HG03469 (cell line): ENCODE measurements at regions not wholly inside any gene's neighbourhood (a gene's known extent, or its start where the extent isn't known, plus 50 kb on each side); places are given as distances from the start of the nearest gene placed in this dataset.

Experiments used
- ATAC-seq: cut with Tn5 transposase; IDR thresholded peaks from one replicate; pipeline ENCODE4 v1.9.1; 2021; ENCODE audit warnings: mild to moderate bottlenecking, moderate library complexity, moderate number of reproducible peaks; ENCODE audit not compliant: unreplicated experiment

GRCh38 chr2:175574069-175574468 is 392.6 kb upstream of the ATP5MC3 start:
- ATAC-seq = no peak

- ATAC-seq = no peak
These were observed 389.7 kb upstream of the ATP5MC3 start for GRCh38 chr2:175571078-175571653.

- no peak for ATAC-seq
These were observed 386.7 kb upstream of the ATP5MC3 start for GRCh38 chr2:175568109-175568730.

- no peak for ATAC-seq
These were observed 386.0 kb upstream of the ATP5MC3 start for GRCh38 chr2:175567435-175568061.

GRCh38 chr2:175560521-175561169 is 379.1 kb upstream of the ATP5MC3 start:
- ATAC-seq = no peak

- no peak for ATAC-seq
These were observed 378.1 kb upstream of the ATP5MC3 start for GRCh38 chr2:175559613-175560012.

GRCh38 chr2:175557810-175558377 is 376.4 kb upstream of the ATP5MC3 start:
- ATAC-seq = no peak

GRCh38 chr2:175553910-175554309 is 372.4 kb upstream of the ATP5MC3 start:
- ATAC-seq = no peak

GRCh38 chr2:175552902-175553301 is 371.4 kb upstream of the ATP5MC3 start:
- no peak for ATAC-seq

- no peak for ATAC-seq
These were observed 358.9 kb upstream of the ATP5MC3 start for GRCh38 chr2:175540421-175540820.

GRCh38 chr2:175539122-175539521 is 357.6 kb upstream of the ATP5MC3 start:
- no peak for ATAC-seq

- no peak for ATAC-seq
These were observed 354.5 kb upstream of the ATP5MC3 start for GRCh38 chr2:175536059-175536458.

- no peak for ATAC-seq
These were observed 354.1 kb upstream of the ATP5MC3 start for GRCh38 chr2:175535631-175536030.

GRCh38 chr2:175525975-175526374 is 344.5 kb upstream of the ATP5MC3 start:
- no peak for ATAC-seq

GRCh38 chr2:175523001-175523400 is 341.5 kb upstream of the ATP5MC3 start:
- ATAC-seq = no peak

- no peak for ATAC-seq
These were observed 336.7 kb upstream of the ATP5MC3 start for GRCh38 chr2:175518206-175518605.

GRCh38 chr2:175516555-175516954 is 335.0 kb upstream of the ATP5MC3 start:
- ATAC-seq = no peak

- ATAC-seq = no peak
These were observed 318.7 kb upstream of the ATP5MC3 start for GRCh38 chr2:175500255-175500654.

- ATAC-seq = no peak
These were observed 308.9 kb upstream of the ATP5MC3 start for GRCh38 chr2:175490360-175490791.

GRCh38 chr2:175478096-175478768 is 296.7 kb upstream of the ATP5MC3 start:
- ATAC-seq = no peak

- no peak for ATAC-seq
These were observed 295.4 kb upstream of the ATP5MC3 start for GRCh38 chr2:175476948-175477347.
